Osteoblast (primary cell): ENCODE measurements at regions not wholly inside any gene's neighbourhood (a gene's known extent, or its start where the extent isn't known, plus 50 kb on each side); places are given as distances from the start of the nearest gene placed in this dataset.

Source experiments
- DNase-seq: peaks from one replicate; pipeline ENCODE4 v3.0.0; 2011; ENCODE audit warnings: low spot score, mixed read lengths; ENCODE audit not compliant: insufficient read length; ENCODE audit errors: missing footprints
- H2AFZ ChIP-seq: 2 replicates; pipeline ENCODE4 v1.6.0; 2011; ENCODE audit warnings: mild to moderate bottlenecking, low read length
- H3K27ac ChIP-seq: 2 replicates; pipeline ENCODE4 v1.5.1; 2011; ENCODE audit warnings: mild to moderate bottlenecking, low read depth, low read length, moderate library complexity
- H3K27me3 ChIP-seq: 2 replicates; pipeline ENCODE4 v1.6.0; 2012; ENCODE audit warnings: mild to moderate bottlenecking, control low read depth, inconsistent platforms, low read length, moderate library complexity; ENCODE audit not compliant: insufficient read depth
- H3K36me3 ChIP-seq: 2 replicates; pipeline ENCODE4 v1.5.1; 2011; ENCODE audit warnings: mild to moderate bottlenecking, low read length, control low read depth, moderate library complexity; ENCODE audit not compliant: insufficient read depth
- H3K4me1 ChIP-seq: 2 replicates; pipeline ENCODE4 v1.5.1; 2011; ENCODE audit warnings: mild to moderate bottlenecking, low read length, control low read depth, moderate library complexity; ENCODE audit not compliant: insufficient read depth
- H3K4me2 ChIP-seq: 2 replicates; pipeline ENCODE4 v1.6.0; 2011; ENCODE audit warnings: mild to moderate bottlenecking, low read length; ENCODE audit not compliant: insufficient read depth
- H3K4me3 ChIP-seq: fragments of 200-600 bp; sonication (generic); 3 replicates; pipeline ENCODE4 v1.5.1; 2012; ENCODE audit warnings: mild to moderate bottlenecking, low read length, inconsistent platforms; ENCODE audit not compliant: insufficient read depth
- H3K79me2 ChIP-seq: 2 replicates; pipeline ENCODE4 v1.6.0; 2012; ENCODE audit warnings: mild to moderate bottlenecking, low read length, control low read depth, inconsistent platforms; ENCODE audit not compliant: insufficient read depth
- H3K9me3 ChIP-seq: 2 replicates; pipeline ENCODE4 v1.5.1; 2011; ENCODE audit warnings: low read depth, low read length, control low read depth
- H4K20me1 ChIP-seq: 2 replicates; pipeline ENCODE4 v1.6.0; 2012; ENCODE audit warnings: mild to moderate bottlenecking, low read length, control low read depth; ENCODE audit not compliant: insufficient read depth
- CTCF ChIP-seq: IDR thresholded peaks from 2 replicates; pipeline ENCODE4 v1.5.1; 2011; ENCODE audit warnings: mild to moderate bottlenecking, low read depth, low read length, moderate library complexity; ENCODE audit errors: extremely low read depth

DNA sequence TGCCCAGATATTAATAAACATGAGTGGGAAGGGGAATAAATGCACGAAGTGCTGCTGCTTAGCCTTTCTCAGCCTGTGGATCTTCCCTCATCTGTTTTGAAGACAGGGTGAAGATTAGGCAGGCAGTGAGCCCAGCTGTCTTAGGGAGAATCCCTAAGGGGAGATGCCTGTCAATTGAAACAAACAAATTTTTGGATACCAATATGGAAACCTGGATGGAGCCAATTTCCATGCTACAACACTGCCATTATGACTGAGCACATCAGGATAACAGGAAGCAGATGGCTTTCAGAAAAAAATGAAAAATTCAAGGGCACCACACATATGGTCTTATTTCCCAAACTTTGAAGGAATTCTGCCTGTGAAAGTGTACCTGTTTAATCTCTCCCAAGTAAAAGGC lies 80.3 kb downstream of the HMHB1 start:
- Histone ChIP-seq H3K4me1 (peaks cover 52% of the 10 kb centered on the region), H3K27me3 (no peaks in the 10 kb centered on the region), H3K36me3 (no peaks in the 10 kb centered on the region), H3K9me3 (no peaks in the 10 kb centered on the region), H3K4me3 (no peak overlapping the region), H3K79me2 (no peaks in the 10 kb centered on the region), H4K20me1 (no peaks in the 10 kb centered on the region), H3K4me2 (no peak overlapping the region), H2AFZ (no peak overlapping the region), H3K27ac (no peak overlapping the region)
- TF ChIP-seq CTCF, result no peak
- DNase-seq, result no peak

DNA sequence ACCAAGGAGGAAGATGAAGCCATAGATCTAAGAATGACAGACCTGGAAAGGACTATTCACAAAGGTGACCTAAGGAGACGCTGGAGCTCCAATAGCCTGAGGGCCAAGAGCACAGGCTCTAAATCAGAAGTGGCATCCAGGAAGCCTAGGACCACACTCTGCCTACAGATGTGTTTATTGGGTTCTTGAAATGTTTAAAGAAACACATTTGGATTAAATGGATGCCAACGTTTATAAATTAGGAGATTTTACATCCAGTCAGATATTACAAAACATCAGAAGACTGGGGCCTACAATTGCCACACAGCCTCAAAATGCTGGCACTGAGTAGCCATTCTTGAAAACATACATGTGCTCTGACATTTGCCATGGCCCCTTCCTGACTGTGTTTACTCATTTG lies 80.9 kb downstream of the HMHB1 start:
- no peak overlapping the region for H3K4me2 ChIP-seq
- H3K4me3 ChIP-seq, result no peak overlapping the region
- H2AFZ ChIP-seq, result no peak overlapping the region
- no peaks in the 10 kb centered on the region for H3K36me3 ChIP-seq
- no peaks in the 10 kb centered on the region for H3K9me3 ChIP-seq
- DNase-seq, result no peak
- peaks cover 52% of the 10 kb centered on the region for H3K4me1 ChIP-seq
- H4K20me1 ChIP-seq, result no peaks in the 10 kb centered on the region
- H3K27ac ChIP-seq, result no peak overlapping the region
- H3K79me2 ChIP-seq, result no peaks in the 10 kb centered on the region
- no peak for TF ChIP-seq CTCF
- H3K27me3 ChIP-seq, result no peaks in the 10 kb centered on the region

DNA sequence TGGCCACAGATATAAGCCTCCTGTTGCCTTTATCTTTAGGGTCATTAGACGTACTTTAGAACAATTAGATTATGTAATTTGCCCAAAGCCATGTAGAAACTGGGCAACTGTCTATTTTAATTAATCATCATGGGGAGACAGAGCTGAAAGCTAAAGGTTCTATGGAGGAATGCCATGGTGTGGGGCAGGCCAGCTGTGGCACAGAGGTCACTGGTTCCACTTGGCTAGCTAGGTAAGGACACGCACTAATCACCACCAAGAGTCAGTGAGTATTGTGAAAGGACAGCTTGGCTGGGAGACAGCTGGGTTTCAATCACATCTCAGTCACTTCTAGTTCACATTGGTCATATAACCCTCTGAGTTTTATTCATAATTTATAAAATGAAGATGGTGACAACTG lies 81.7 kb downstream of the HMHB1 start:
- Histone ChIP-seq H3K4me1 (peaks cover 46% of the 10 kb centered on the region), H3K4me2 (no peak overlapping the region), H4K20me1 (no peaks in the 10 kb centered on the region), H3K4me3 (no peak overlapping the region), H3K79me2 (no peaks in the 10 kb centered on the region), H3K27ac (no peak overlapping the region), H2AFZ (no peak overlapping the region), H3K36me3 (no peaks in the 10 kb centered on the region), H3K9me3 (no peaks in the 10 kb centered on the region), H3K27me3 (no peaks in the 10 kb centered on the region)
- no peak for TF ChIP-seq CTCF
- DNase-seq, result no peak

- peak; percentile 68 for DNase-seq
- Histone ChIP-seq H3K4me2 (no peak overlapping the region), H2AFZ (peak overlapping the region; percentile 23)
Measured at GRCh38 chr5:143896516-143896915, 84.6 kb downstream of the HMHB1 start.

More at GRCh38 chr5:143896516-143896915, 84.6 kb downstream of the HMHB1 start:
- Histone ChIP-seq H3K4me3 (no peak overlapping the region), H3K36me3 (no peaks in the 10 kb centered on the region), H3K27me3 (no peaks in the 10 kb centered on the region), H3K79me2 (no peaks in the 10 kb centered on the region), H3K27ac (peak overlapping the region; percentile 7), H3K9me3 (no peaks in the 10 kb centered on the region), H4K20me1 (no peaks in the 10 kb centered on the region), H3K4me1 (peaks cover 19% of the 10 kb centered on the region)
- no peak for TF ChIP-seq CTCF
